ENCODE measurements at regions not wholly inside any gene's neighbourhood (a gene's known extent, or its start where the extent isn't known, plus 50 kb on each side); places are given as distances from the start of the nearest gene placed in this dataset.

DNA sequence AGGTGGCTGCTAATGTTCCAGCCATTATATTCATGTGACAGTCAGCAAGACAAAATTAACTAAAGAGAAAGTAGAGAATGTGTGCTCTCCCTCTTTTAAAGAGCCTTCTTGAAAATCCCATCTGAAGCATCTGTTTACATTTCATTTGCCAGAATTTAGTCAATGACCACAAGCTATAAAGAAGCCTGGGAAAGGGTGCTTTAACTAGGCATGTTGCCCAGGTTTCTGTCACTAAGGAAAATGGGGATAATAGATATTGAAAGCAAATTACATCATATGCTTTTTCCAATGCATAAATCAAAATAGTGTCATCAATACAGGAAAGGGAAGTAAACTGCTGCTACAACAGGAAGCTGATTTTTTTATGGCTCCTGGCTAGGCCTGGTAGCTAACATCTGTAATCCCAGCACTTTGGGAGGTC lies 67.7 kb downstream of the ELAPOR2 start:
- no peak for TF ChIP-seq POLR2A (IDR thresholded peaks at IDR 0.05)
- TF ChIP-seq, protein P1, sequence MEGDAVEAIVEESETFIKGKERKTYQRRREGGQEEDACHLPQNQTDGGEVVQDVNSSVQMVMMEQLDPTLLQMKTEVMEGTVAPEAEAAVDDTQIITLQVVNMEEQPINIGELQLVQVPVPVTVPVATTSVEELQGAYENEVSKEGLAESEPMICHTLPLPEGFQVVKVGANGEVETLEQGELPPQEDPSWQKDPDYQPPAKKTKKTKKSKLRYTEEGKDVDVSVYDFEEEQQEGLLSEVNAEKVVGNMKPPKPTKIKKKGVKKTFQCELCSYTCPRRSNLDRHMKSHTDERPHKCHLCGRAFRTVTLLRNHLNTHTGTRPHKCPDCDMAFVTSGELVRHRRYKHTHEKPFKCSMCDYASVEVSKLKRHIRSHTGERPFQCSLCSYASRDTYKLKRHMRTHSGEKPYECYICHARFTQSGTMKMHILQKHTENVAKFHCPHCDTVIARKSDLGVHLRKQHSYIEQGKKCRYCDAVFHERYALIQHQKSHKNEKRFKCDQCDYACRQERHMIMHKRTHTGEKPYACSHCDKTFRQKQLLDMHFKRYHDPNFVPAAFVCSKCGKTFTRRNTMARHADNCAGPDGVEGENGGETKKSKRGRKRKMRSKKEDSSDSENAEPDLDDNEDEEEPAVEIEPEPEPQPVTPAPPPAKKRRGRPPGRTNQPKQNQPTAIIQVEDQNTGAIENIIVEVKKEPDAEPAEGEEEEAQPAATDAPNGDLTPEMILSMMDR (IDR thresholded peaks at IDR 0.05) = no peak

Data from lower leg skin (tissue), 3 donors.